Right renal cortex interstitium (tissue), 3 donors: ENCODE measurements at regions not wholly inside any gene's neighbourhood (a gene's known extent, or its start where the extent isn't known, plus 50 kb on each side); places are given as distances from the start of the nearest gene placed in this dataset.
"Not testable (repeated sequence)": the region's sequence is repeated elsewhere in the genome, so short reads cannot be mapped to it uniquely, and the experiment has no call there.

Experiments
- DNase-seq, 3 donors: peaks; one replicate each; pipeline ENCODE4 v3.0.0-alpha.2; 2013; ENCODE audit warnings: low read depth in 3 of 3, low spot score in 2 of 3

GRCh38 chr13:74747186-74747955 lies 613.2 kb upstream of the KLF12 start:
- no peak for DNase-seq

- no peak for DNase-seq
Measured at GRCh38 chr13:74743992-74744391, 609.8 kb upstream of the KLF12 start.

GRCh38 chr13:74741732-74742131 lies 607.5 kb upstream of the KLF12 start:
- no peak for DNase-seq

- DNase-seq = no peak
Measured at GRCh38 chr13:74732736-74733385, 598.7 kb upstream of the KLF12 start.

GRCh38 chr13:74731731-74732130 lies 597.5 kb upstream of the KLF12 start:
- DNase-seq = no peak

GRCh38 chr13:74730556-74731331 lies 596.5 kb upstream of the KLF12 start:
- DNase-seq = no peak

GRCh38 chr13:74726206-74726605 lies 592.0 kb upstream of the KLF12 start:
- DNase-seq = no peak

- DNase-seq = not testable (repeated sequence)
Measured at GRCh38 chr13:74718232-74718842, 584.1 kb upstream of the KLF12 start.

- no peak for DNase-seq
Measured at GRCh38 chr13:74715718-74716117, 581.5 kb upstream of the KLF12 start.

- no peak for DNase-seq
Measured at GRCh38 chr13:74710006-74710405, 575.8 kb upstream of the KLF12 start.

- DNase-seq = no peak
Measured at GRCh38 chr13:74709226-74709625, 575.0 kb upstream of the KLF12 start.

- no peak for DNase-seq
Measured at GRCh38 chr13:74708629-74709028, 574.4 kb upstream of the KLF12 start.

- DNase-seq = no peak
Measured at GRCh38 chr13:74707291-74707690, 573.1 kb upstream of the KLF12 start.

- no peak for DNase-seq
Measured at GRCh38 chr13:74706801-74707200, 572.6 kb upstream of the KLF12 start.

- DNase-seq = no peak
Measured at GRCh38 chr13:74705438-74705837, 571.2 kb upstream of the KLF12 start.

- no peak for DNase-seq
Measured at GRCh38 chr13:74703855-74704387, 569.7 kb upstream of the KLF12 start.

GRCh38 chr13:74696148-74696922 lies 562.1 kb upstream of the KLF12 start:
- no peak for DNase-seq

GRCh38 chr13:74695021-74695800 lies 561.0 kb upstream of the KLF12 start:
- no peak for DNase-seq

- DNase-seq = no peak
Measured at GRCh38 chr13:74687442-74688182, 553.4 kb upstream of the KLF12 start.
